ENCODE measurements at regions not wholly inside any gene's neighbourhood (a gene's known extent, or its start where the extent isn't known, plus 50 kb on each side); places are given as distances from the start of the nearest gene placed in this dataset.

DNA sequence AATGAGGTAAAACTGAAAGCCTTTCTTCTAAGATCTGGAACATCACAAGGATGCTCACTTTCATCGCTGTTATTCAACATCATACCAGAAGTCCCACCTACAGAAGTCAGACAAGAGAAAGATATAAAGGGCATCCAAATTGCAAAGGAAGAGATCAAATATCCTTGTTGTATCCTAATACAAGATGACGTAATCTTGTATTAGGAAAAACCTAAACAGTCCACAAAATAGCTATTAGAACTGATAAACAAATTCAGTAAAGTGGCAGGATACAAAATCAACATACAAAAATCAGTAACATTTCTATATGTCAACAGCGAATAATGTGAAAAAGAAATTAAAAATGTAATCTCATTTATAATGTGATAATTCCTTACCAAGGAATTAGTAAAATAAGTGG, 195.1 kb upstream of the CBLB start:
- Histone ChIP-seq H3K4me1 (ENCODE audit: control insufficient read depth in 5 of 5, insufficient read depth in 5 of 5, low read length in 5 of 5) (peaks cover 0 to 6% (median 0%) of the 10 kb centered on the region in 5 donors), H3K9ac (ENCODE audit: insufficient read depth in 1 of 2, low read length in 2 of 2) (no peak overlapping the region), H3K9me3 (ENCODE audit: control insufficient read depth in 4 of 4, insufficient read depth in 3 of 4, low read length in 3 of 4) (no peaks in the 10 kb centered on the region), H3K27ac (ENCODE audit: low read depth in 1 of 2, low read length in 1 of 2) (no peak overlapping the region), H3K36me3 (ENCODE audit: control insufficient read depth in 4 of 4, insufficient read depth in 4 of 4, low read length in 4 of 4) (no peaks in the 10 kb centered on the region), H3K4me3 (no peak overlapping the region), H3K27me3 (ENCODE audit: control insufficient read depth in 3 of 3, insufficient read depth in 3 of 3, low read length in 2 of 3) (no peaks in the 10 kb centered on the region)
- WGBS, 2 donors = 97 to 98% methylated on average over 3 of the region's 3 CpGs
- no peak for DNase-seq
- ATAC-seq (ENCODE audit: insufficient read depth, low FRiP score) = no peak
- TF ChIP-seq, protein P1, sequence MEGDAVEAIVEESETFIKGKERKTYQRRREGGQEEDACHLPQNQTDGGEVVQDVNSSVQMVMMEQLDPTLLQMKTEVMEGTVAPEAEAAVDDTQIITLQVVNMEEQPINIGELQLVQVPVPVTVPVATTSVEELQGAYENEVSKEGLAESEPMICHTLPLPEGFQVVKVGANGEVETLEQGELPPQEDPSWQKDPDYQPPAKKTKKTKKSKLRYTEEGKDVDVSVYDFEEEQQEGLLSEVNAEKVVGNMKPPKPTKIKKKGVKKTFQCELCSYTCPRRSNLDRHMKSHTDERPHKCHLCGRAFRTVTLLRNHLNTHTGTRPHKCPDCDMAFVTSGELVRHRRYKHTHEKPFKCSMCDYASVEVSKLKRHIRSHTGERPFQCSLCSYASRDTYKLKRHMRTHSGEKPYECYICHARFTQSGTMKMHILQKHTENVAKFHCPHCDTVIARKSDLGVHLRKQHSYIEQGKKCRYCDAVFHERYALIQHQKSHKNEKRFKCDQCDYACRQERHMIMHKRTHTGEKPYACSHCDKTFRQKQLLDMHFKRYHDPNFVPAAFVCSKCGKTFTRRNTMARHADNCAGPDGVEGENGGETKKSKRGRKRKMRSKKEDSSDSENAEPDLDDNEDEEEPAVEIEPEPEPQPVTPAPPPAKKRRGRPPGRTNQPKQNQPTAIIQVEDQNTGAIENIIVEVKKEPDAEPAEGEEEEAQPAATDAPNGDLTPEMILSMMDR (IDR thresholded peaks at IDR 0.05; ENCODE audit: control extremely low read depth, extremely low read depth) = no peak

DNA sequence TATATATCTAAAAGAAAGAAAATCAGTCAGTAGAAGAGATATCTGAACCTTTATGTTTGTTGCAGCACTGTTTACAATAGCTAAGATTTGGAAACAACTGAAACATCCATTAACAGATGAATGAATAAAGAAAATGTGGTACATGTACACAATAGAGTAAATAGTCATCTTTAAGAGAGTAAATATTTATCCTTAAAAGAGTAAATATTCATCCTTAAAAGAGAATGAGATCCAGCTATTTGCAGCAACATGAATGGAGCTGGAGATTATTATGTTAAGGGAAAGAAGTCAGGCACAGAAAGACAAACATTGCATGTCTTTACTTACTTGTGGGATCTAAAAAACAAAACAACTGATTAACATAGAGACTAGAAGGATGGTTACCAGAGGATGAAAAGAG, 197.0 kb upstream of the CBLB start:
- no peaks in the 10 kb centered on the region for H3K36me3 ChIP-seq (ENCODE audit: control insufficient read depth in 4 of 4, insufficient read depth in 4 of 4, low read length in 4 of 4)
- H3K4me3 ChIP-seq = no peak overlapping the region
- H3K9ac ChIP-seq (ENCODE audit: insufficient read depth in 1 of 2, low read length in 2 of 2) = no peak overlapping the region
- DNase-seq (peak in 2 of 3 donors; percentile 37 to 45), ATAC-seq (ENCODE audit: insufficient read depth, low FRiP score) (no peak)
- TF ChIP-seq, protein P1 (IDR thresholded peaks at IDR 0.05; ENCODE audit: control extremely low read depth, extremely low read depth) = no peak
- H3K9me3 ChIP-seq (ENCODE audit: control insufficient read depth in 4 of 4, insufficient read depth in 3 of 4, low read length in 3 of 4) = no peaks in the 10 kb centered on the region
- no peaks in the 10 kb centered on the region for H3K27me3 ChIP-seq (ENCODE audit: control insufficient read depth in 3 of 3, insufficient read depth in 3 of 3, low read length in 2 of 3)
- no peak overlapping the region for H3K27ac ChIP-seq (ENCODE audit: low read depth in 1 of 2, low read length in 1 of 2)
- H3K4me1 ChIP-seq (ENCODE audit: control insufficient read depth in 5 of 5, insufficient read depth in 5 of 5, low read length in 5 of 5) = peaks cover 0 to 6% (median 0%) of the 10 kb centered on the region in 5 donors

DNA sequence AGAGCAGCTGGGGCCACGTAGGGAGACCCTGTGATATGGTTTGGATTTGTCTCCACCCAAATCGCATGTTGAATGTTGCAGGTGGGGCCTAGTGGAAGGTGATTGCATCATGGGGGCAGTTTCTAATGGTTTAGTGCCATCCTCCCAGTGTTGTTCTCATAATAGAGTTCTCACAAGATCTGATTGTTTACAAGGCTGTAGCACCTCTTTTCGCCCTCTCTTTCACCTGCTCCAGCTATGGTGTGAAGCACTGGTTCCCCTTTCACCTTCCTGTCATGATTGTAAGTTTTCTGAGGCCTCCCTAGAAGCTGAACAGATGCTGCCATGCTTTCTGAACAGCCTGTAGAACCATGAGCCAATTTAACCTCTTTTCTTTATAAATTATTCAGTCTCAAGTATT, 198.9 kb upstream of the CBLB start:
- 90 to 93% methylated on average over 3 of the region's 3 CpGs for WGBS, 2 donors
- no peaks in the 10 kb centered on the region for H3K9me3 ChIP-seq (ENCODE audit: control insufficient read depth in 4 of 4, insufficient read depth in 3 of 4, low read length in 3 of 4)
- TF ChIP-seq, protein P1 (IDR thresholded peaks at IDR 0.05; ENCODE audit: control extremely low read depth, extremely low read depth) = no peak
- H3K36me3 ChIP-seq (ENCODE audit: control insufficient read depth in 4 of 4, insufficient read depth in 4 of 4, low read length in 4 of 4) = no peaks in the 10 kb centered on the region
- H3K4me3 ChIP-seq = no peak overlapping the region
- ATAC-seq (ENCODE audit: insufficient read depth, low FRiP score) = no peak
- no peak overlapping the region for H3K27ac ChIP-seq (ENCODE audit: low read depth in 1 of 2, low read length in 1 of 2)
- DNase-seq = no peak
- no peak overlapping the region for H3K9ac ChIP-seq (ENCODE audit: insufficient read depth in 1 of 2, low read length in 2 of 2)
- H3K4me1 ChIP-seq (ENCODE audit: control insufficient read depth in 5 of 5, insufficient read depth in 5 of 5, low read length in 5 of 5) = peaks cover 0 to 6% (median 0%) of the 10 kb centered on the region in 5 donors
- no peaks in the 10 kb centered on the region for H3K27me3 ChIP-seq (ENCODE audit: control insufficient read depth in 3 of 3, insufficient read depth in 3 of 3, low read length in 2 of 3)

DNA sequence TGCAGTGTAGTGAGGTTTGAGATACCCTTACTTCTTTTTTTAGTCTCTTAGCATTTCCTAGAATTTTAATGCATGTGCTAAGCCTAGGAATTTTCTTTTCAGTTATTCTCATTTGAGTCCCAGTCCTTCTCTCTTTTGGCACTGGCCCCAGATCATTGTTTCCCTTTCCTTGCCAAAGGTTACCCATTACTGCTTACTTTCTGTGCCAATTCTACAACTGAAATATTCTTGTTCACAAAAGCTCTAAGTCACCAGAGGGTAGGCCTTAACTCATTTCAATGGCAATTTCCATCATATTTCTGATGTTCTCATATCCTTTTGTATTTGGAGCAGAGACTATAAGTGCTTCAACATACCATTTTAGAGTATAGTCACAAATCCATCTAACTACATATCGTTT, 199.6 kb upstream of the CBLB start:
- H3K9ac ChIP-seq (ENCODE audit: insufficient read depth in 1 of 2, low read length in 2 of 2) = no peak overlapping the region
- no peak for ATAC-seq (ENCODE audit: insufficient read depth, low FRiP score)
- H3K9me3 ChIP-seq (ENCODE audit: control insufficient read depth in 4 of 4, insufficient read depth in 3 of 4, low read length in 3 of 4) = no peaks in the 10 kb centered on the region
- 77 to 83% methylated on average over 1 of the region's 1 CpG for WGBS, 2 donors
- TF ChIP-seq, protein P1 (IDR thresholded peaks at IDR 0.05; ENCODE audit: control extremely low read depth, extremely low read depth) = no peak
- H3K27me3 ChIP-seq (ENCODE audit: control insufficient read depth in 3 of 3, insufficient read depth in 3 of 3, low read length in 2 of 3) = no peaks in the 10 kb centered on the region
- H3K4me3 ChIP-seq = no peak overlapping the region
- no peaks in the 10 kb centered on the region for H3K36me3 ChIP-seq (ENCODE audit: control insufficient read depth in 4 of 4, insufficient read depth in 4 of 4, low read length in 4 of 4)
- DNase-seq = peak in 2 of 3 donors; percentile 18 to 25
- no peak overlapping the region for H3K27ac ChIP-seq (ENCODE audit: low read depth in 1 of 2, low read length in 1 of 2)
- peaks cover 0 to 6% (median 0%) of the 10 kb centered on the region in 5 donors for H3K4me1 ChIP-seq (ENCODE audit: control insufficient read depth in 5 of 5, insufficient read depth in 5 of 5, low read length in 5 of 5)
